Dendritic cell treated with granulocyte-macrophage colony-stimulating factor and Interleukin-4, amounts not matched to agents 40 ng/mL and 50 ng/mL, for 4 days (primary cell): ENCODE measurements at regions not wholly inside any gene's neighbourhood (a gene's known extent, or its start where the extent isn't known, plus 50 kb on each side); places are given as distances from the start of the nearest gene placed in this dataset.
"Not testable (repeated sequence)": the region's sequence is repeated elsewhere in the genome, so short reads cannot be mapped to it uniquely, and the experiment has no call there.

Experiments
- H3K27ac Mint-ChIP-seq: one replicate; pipeline ENCODE4 v1.8.0; 2022; ENCODE audit warnings: mild to moderate bottlenecking, mixed read lengths
- H3K27me3 Mint-ChIP-seq: one replicate; pipeline ENCODE4 v1.8.0; 2022; ENCODE audit warnings: mild to moderate bottlenecking, mixed read lengths
- H3K36me3 Mint-ChIP-seq: one replicate; pipeline ENCODE4 v1.8.0; 2022; ENCODE audit warnings: low read depth, mixed read lengths
- H3K4me1 Mint-ChIP-seq: one replicate; pipeline ENCODE4 v1.8.0; 2022; ENCODE audit warnings: low read depth, mixed read lengths
- H3K4me3 Mint-ChIP-seq: one replicate; pipeline ENCODE4 v1.8.0; 2022; ENCODE audit warnings: mild to moderate bottlenecking, moderate library complexity, mixed read lengths
- H3K9me3 Mint-ChIP-seq: one replicate; pipeline ENCODE4 v1.8.0; 2022; ENCODE audit warnings: mixed read lengths
- intact Hi-C: fragments of 100-400 bp; cut with micrococcal nuclease; formaldehyde crosslinking; loops from one replicate; pipeline ENCODE4 v1.15.0; 2022

GRCh38 chrX:96486687-96487086, 198.0 kb upstream of the DIAPH2 start:
- H3K9me3 Mint-ChIP-seq, H3K4me3 Mint-ChIP-seq, intact Hi-C loops, H3K27ac Mint-ChIP-seq, H3K4me1 Mint-ChIP-seq, H3K27me3 Mint-ChIP-seq, H3K36me3 Mint-ChIP-seq: not testable (repeated sequence)

GRCh38 chrX:96502507-96502906, 182.1 kb upstream of the DIAPH2 start:
- no peaks in the 10 kb centered on the region for H3K27me3 Mint-ChIP-seq
- H3K36me3 Mint-ChIP-seq: no peaks in the 10 kb centered on the region
- H3K27ac Mint-ChIP-seq: no peak overlapping the region
- no peaks in the 10 kb centered on the region for H3K4me1 Mint-ChIP-seq
- H3K4me3 Mint-ChIP-seq: no peak overlapping the region
- H3K9me3 Mint-ChIP-seq: no peaks in the 10 kb centered on the region
- intact Hi-C loops: no loop called here

GRCh38 chrX:96529386-96529785, 155.3 kb upstream of the DIAPH2 start:
- H3K27me3 Mint-ChIP-seq, H3K36me3 Mint-ChIP-seq, H3K4me3 Mint-ChIP-seq, intact Hi-C loops, H3K9me3 Mint-ChIP-seq, H3K27ac Mint-ChIP-seq, H3K4me1 Mint-ChIP-seq: not testable (repeated sequence)

DNA sequence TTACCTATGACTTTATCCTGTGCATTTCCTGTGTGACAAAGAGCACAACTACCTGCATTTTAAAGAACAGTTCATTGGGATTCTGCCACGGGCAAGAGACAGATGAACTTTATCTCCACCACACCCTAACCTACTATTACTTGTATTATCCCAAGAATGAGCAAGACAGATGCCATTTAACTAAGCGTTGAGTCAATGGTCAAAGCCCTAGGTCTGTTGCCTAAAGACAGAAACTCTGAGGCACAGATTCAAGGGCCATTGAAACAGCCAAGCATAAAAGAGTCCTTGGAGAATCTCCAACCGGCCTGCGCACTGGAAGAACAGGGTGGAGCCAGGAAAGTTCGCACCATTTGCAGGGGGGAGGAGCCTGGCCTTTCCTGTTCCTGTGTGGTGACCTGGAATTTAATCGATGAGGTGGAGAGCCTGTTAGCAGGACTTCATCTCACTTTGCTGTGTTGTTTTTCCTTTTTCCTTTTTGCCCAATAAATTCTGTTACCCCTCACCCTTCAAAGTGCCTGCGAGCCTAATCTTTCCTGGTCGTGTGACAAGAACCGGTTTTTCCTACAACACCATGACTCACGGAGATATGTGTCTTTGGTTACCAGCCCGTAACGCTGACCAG, 146.4 kb upstream of the DIAPH2 start:
- Mint-ChIP-seq H3K36me3 (no peaks in the 10 kb centered on the region), H3K4me3 (no peak overlapping the region), H3K9me3 (no peaks in the 10 kb centered on the region), H3K4me1 (no peaks in the 10 kb centered on the region), H3K27me3 (no peaks in the 10 kb centered on the region), H3K27ac (no peak overlapping the region)
- intact Hi-C loops: no loop called here

DNA sequence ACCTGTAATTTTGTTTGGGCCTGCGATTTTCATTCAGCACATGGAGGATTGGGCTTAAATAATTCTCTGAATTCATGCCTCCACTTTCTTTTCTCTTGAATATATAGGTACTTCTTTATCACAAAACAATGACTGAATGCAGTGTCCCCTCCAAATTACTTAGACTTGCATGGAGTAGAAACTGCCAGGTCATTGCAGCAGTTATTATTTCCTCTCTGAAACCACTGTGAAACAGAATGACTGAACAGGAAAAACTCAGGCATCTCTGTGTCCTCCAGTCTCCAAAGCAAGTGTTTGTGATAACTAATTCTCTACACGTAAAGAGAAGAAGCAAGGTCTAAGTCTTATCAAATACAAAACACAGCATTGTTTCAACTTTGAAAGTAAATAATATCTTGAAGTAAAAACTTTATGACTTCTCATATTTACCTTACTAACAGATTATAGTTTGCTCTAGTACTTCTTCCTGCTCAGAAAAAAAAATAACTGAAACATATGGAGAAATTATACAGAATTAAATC, 144.5 kb upstream of the DIAPH2 start:
- intact Hi-C loops: no loop called here
- Mint-ChIP-seq H3K4me3 (no peak overlapping the region), H3K4me1 (no peaks in the 10 kb centered on the region), H3K36me3 (no peaks in the 10 kb centered on the region), H3K27ac (no peak overlapping the region), H3K27me3 (no peaks in the 10 kb centered on the region), H3K9me3 (no peaks in the 10 kb centered on the region)

GRCh38 chrX:96546281-96546680, 138.4 kb upstream of the DIAPH2 start:
- H3K4me3 Mint-ChIP-seq, H3K27ac Mint-ChIP-seq, H3K27me3 Mint-ChIP-seq, intact Hi-C loops, H3K36me3 Mint-ChIP-seq, H3K9me3 Mint-ChIP-seq, H3K4me1 Mint-ChIP-seq: not testable (repeated sequence)

- Mint-ChIP-seq H3K27ac (no peak overlapping the region), H3K36me3 (no peaks in the 10 kb centered on the region), H3K4me1 (peaks cover 11% of the 10 kb centered on the region), H3K9me3 (no peaks in the 10 kb centered on the region), H3K27me3 (no peaks in the 10 kb centered on the region), H3K4me3 (no peak overlapping the region)
- intact Hi-C loops: no loop called here
Measured at GRCh38 chrX:96551322-96551872, 133.2 kb upstream of the DIAPH2 start.

GRCh38 chrX:96556886-96557285, 127.8 kb upstream of the DIAPH2 start:
- Mint-ChIP-seq H3K36me3 (no peaks in the 10 kb centered on the region), H3K4me1 (no peaks in the 10 kb centered on the region), H3K9me3 (no peaks in the 10 kb centered on the region), H3K27ac (no peak overlapping the region), H3K4me3 (no peak overlapping the region), H3K27me3 (no peaks in the 10 kb centered on the region)
- intact Hi-C loops: no loop called here

DNA sequence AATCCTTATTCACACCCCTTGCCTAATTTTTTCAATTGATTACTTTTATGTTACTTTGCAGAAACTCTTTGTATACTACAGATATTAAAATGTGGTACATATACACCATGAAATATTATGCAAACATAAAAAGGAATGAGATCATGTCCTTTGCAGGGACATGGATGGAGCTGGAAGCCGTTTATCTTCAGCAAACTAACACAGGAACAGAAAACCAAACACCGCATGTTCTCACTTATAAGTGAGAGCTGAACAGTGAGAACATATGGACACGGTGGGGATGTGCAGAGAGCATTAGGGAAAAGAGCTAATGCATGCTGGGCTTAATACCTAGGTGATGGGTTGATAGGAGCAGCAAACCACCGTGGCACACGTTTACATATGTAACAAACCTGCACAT, 123.5 kb upstream of the DIAPH2 start:
- H3K36me3 Mint-ChIP-seq, intact Hi-C loops, H3K4me3 Mint-ChIP-seq, H3K4me1 Mint-ChIP-seq, H3K9me3 Mint-ChIP-seq, H3K27me3 Mint-ChIP-seq, H3K27ac Mint-ChIP-seq: not testable (repeated sequence)

DNA sequence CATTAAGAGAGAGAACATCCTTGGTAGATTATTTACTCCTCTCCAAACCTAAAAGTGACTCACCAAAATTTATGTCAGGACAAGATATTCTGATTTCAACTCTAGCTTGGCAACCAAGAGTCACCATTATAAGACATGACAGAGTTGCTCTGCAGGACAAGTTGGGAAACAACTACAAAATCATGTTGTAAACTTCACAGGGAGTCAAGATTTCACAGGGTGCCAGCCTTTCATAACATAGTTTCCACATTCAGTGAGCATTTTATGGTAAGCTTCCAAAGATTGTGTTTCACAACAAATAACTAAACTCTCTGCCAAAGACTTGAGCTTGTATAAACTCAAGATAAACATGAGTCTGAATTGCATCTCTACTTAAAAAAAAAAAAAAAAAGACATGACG, 121.0 kb upstream of the DIAPH2 start:
- Mint-ChIP-seq H3K9me3 (no peaks in the 10 kb centered on the region), H3K27ac (no peak overlapping the region), H3K36me3 (no peaks in the 10 kb centered on the region), H3K4me3 (no peak overlapping the region), H3K4me1 (peaks cover 9% of the 10 kb centered on the region), H3K27me3 (no peaks in the 10 kb centered on the region)
- intact Hi-C loops: no loop called here

DNA sequence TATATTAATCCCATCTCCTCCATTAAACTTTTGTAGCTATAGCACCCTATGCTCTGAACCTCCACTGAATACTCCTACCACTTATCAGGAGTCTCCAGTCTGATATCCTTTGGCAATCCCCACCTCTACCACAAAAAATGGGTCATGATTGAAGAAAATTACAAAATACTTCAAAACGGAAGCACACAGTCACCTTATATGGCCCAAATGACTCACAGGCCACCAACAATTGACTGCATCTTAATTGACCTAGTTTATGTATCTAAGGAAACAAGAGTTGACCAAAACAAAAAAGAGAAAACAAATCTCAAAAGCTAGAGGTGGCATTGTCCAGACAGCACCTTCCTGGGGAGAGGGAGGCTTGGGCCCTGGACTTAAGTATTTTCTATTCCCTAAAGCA, 120.0 kb upstream of the DIAPH2 start:
- intact Hi-C loops: no loop called here
- peaks cover 9% of the 10 kb centered on the region for H3K4me1 Mint-ChIP-seq
- no peaks in the 10 kb centered on the region for H3K27me3 Mint-ChIP-seq
- H3K4me3 Mint-ChIP-seq: no peak overlapping the region
- H3K27ac Mint-ChIP-seq: no peak overlapping the region
- no peaks in the 10 kb centered on the region for H3K9me3 Mint-ChIP-seq
- H3K36me3 Mint-ChIP-seq: no peaks in the 10 kb centered on the region

- Mint-ChIP-seq H3K36me3 (no peaks in the 10 kb centered on the region), H3K9me3 (no peaks in the 10 kb centered on the region), H3K27me3 (no peaks in the 10 kb centered on the region), H3K4me1 (peaks cover 9% of the 10 kb centered on the region), H3K27ac (no peak overlapping the region), H3K4me3 (no peak overlapping the region)
- intact Hi-C loops: no loop called here
Measured at GRCh38 chrX:96566878-96567277, 117.8 kb upstream of the DIAPH2 start.

GRCh38 chrX:96568071-96568470, 116.6 kb upstream of the DIAPH2 start:
- Mint-ChIP-seq H3K27me3 (no peaks in the 10 kb centered on the region), H3K27ac (no peak overlapping the region), H3K9me3 (no peaks in the 10 kb centered on the region), H3K4me1 (peaks cover 9% of the 10 kb centered on the region), H3K36me3 (no peaks in the 10 kb centered on the region), H3K4me3 (no peak overlapping the region)
- intact Hi-C loops: no loop called here

- H3K27ac Mint-ChIP-seq: no peak overlapping the region
- H3K4me1 Mint-ChIP-seq: peaks cover 9% of the 10 kb centered on the region
- H3K36me3 Mint-ChIP-seq: no peaks in the 10 kb centered on the region
- H3K27me3 Mint-ChIP-seq: no peaks in the 10 kb centered on the region
- intact Hi-C loops: no loop called here
- no peak overlapping the region for H3K4me3 Mint-ChIP-seq
- no peaks in the 10 kb centered on the region for H3K9me3 Mint-ChIP-seq
Measured at GRCh38 chrX:96569034-96569433, 115.6 kb upstream of the DIAPH2 start.

DNA sequence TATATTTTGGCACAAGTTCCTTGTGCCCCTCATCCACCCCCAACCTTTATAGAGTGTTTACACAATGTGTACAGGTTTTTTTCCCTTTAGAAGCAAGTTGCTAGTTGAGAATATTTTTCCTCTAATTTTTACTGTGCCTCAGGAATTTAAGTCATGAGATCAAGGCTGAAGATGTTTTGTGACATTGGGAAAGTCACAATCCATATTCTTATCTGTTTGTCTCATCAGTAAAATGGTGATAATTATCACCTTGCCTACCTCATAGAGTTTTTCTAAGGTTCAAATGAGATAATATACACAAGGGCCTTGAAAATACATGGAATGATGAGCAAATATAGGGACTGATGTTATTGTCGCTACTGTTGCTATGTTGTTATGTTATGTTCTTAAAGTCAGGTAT, 109.6 kb upstream of the DIAPH2 start:
- intact Hi-C loops: no loop called here
- no peaks in the 10 kb centered on the region for H3K27me3 Mint-ChIP-seq
- H3K4me1 Mint-ChIP-seq: peaks cover 10% of the 10 kb centered on the region

More for the DNA sequence above, 109.6 kb upstream of the DIAPH2 start:
- Mint-ChIP-seq H3K4me3 (no peak overlapping the region), H3K36me3 (no peaks in the 10 kb centered on the region), H3K9me3 (no peaks in the 10 kb centered on the region), H3K27ac (no peak overlapping the region)
